ENCODE measurements at regions not wholly inside any gene's neighbourhood (a gene's known extent, or its start where the extent isn't known, plus 50 kb on each side); places are given as distances from the start of the nearest gene placed in this dataset.

- no peaks in the 10 kb centered on the region for H3K27me3 ChIP-seq (ENCODE audit: insufficient read depth, low read depth)
- no peaks in the 10 kb centered on the region for H3K79me2 ChIP-seq (ENCODE audit: low read depth)
- no peaks in the 10 kb centered on the region for H4K20me1 ChIP-seq (ENCODE audit: insufficient read depth)
- TF ChIP-seq CTCF (conservative IDR thresholded peaks at IDR 0.05) (no peak), EZH2 (IDR thresholded peaks at IDR 0.05; ENCODE audit: low read depth) (no peak)
- H3K36me3 ChIP-seq (ENCODE audit: low read depth) = no peaks in the 10 kb centered on the region
- H3F3A ChIP-seq (ENCODE audit: insufficient read depth, low read depth) = no peaks in the 10 kb centered on the region
- no peaks in the 10 kb centered on the region for H3K4me1 ChIP-seq (replicated peaks; ENCODE audit: insufficient read depth)
- no peak overlapping the region for H3K4me2 ChIP-seq
- no peak for DNase-seq
- H3K4me3 ChIP-seq = no peak overlapping the region
- no peaks in the 10 kb centered on the region for H3K9me2 ChIP-seq (ENCODE audit: insufficient read depth)
- H2AFZ ChIP-seq = no peak overlapping the region
- H3K9me3 ChIP-seq (ENCODE audit: insufficient read depth, low read depth) = no peaks in the 10 kb centered on the region
- intact Hi-C loops (cut with micrococcal nuclease; ENCODE audit: unreplicated experiment) = no loop called here
- ChIA-PET CTCF (no interaction called here), POLR2A (ENCODE audit: unreplicated experiment) (no interaction called here)
- BruUV-seq (replicated peaks) = no TSS peak
- H3K27ac ChIP-seq = no peak overlapping the region
Observed at GRCh38 chr13:34478376-34478775, 463.7 kb upstream of the NBEA start.

- no peaks in the 10 kb centered on the region for H3K4me1 ChIP-seq (replicated peaks; ENCODE audit: insufficient read depth)
- H3K79me2 ChIP-seq (ENCODE audit: low read depth) = no peaks in the 10 kb centered on the region
- H3K4me3 ChIP-seq = no peak overlapping the region
- BruUV-seq (replicated peaks) = no TSS peak
- no peaks in the 10 kb centered on the region for H3K9me2 ChIP-seq (ENCODE audit: insufficient read depth)
- H3K4me2 ChIP-seq = no peak overlapping the region
- no peak overlapping the region for H3K27ac ChIP-seq
- ChIA-PET CTCF (no interaction called here), POLR2A (ENCODE audit: unreplicated experiment) (no interaction called here)
- H3K36me3 ChIP-seq (ENCODE audit: low read depth) = no peaks in the 10 kb centered on the region
- intact Hi-C loops (cut with micrococcal nuclease; ENCODE audit: unreplicated experiment) = no loop called here
- H2AFZ ChIP-seq = no peak overlapping the region
- no peaks in the 10 kb centered on the region for H3F3A ChIP-seq (ENCODE audit: insufficient read depth, low read depth)
- peaks cover 2% of the 10 kb centered on the region; the same call in 1 of the 2 replicates for H3K9me3 ChIP-seq (ENCODE audit: insufficient read depth, low read depth)
- no peaks in the 10 kb centered on the region for H4K20me1 ChIP-seq (ENCODE audit: insufficient read depth)
- DNase-seq = no peak
- no peaks in the 10 kb centered on the region for H3K27me3 ChIP-seq (ENCODE audit: insufficient read depth, low read depth)
- TF ChIP-seq EZH2 (IDR thresholded peaks at IDR 0.05; ENCODE audit: low read depth) (no peak), CTCF (conservative IDR thresholded peaks at IDR 0.05) (no peak)
Observed at GRCh38 chr13:34502011-34502410, 440.1 kb upstream of the NBEA start.

GRCh38 chr13:34502621-34503020, 439.4 kb upstream of the NBEA start:
- TF ChIP-seq CTCF (conservative IDR thresholded peaks at IDR 0.05) (no peak), EZH2 (IDR thresholded peaks at IDR 0.05; ENCODE audit: low read depth) (no peak)
- Histone ChIP-seq H3K36me3 (ENCODE audit: low read depth) (no peaks in the 10 kb centered on the region), H3F3A (ENCODE audit: insufficient read depth, low read depth) (no peaks in the 10 kb centered on the region), H3K4me3 (no peak overlapping the region), H4K20me1 (ENCODE audit: insufficient read depth) (no peaks in the 10 kb centered on the region), H3K9me2 (ENCODE audit: insufficient read depth) (no peaks in the 10 kb centered on the region), H3K79me2 (ENCODE audit: low read depth) (no peaks in the 10 kb centered on the region), H3K4me1 (replicated peaks; ENCODE audit: insufficient read depth) (no peaks in the 10 kb centered on the region), H3K4me2 (no peak overlapping the region), H2AFZ (no peak overlapping the region), H3K27ac (no peak overlapping the region), H3K9me3 (ENCODE audit: insufficient read depth, low read depth) (peaks cover 2% of the 10 kb centered on the region; the same call in 1 of the 2 replicates), H3K27me3 (ENCODE audit: insufficient read depth, low read depth) (no peaks in the 10 kb centered on the region)
- intact Hi-C loops (cut with micrococcal nuclease; ENCODE audit: unreplicated experiment) = no loop called here
- no TSS peak for BruUV-seq (replicated peaks)
- DNase-seq = no peak
- CTCF ChIA-PET = no interaction called here
- POLR2A ChIA-PET (ENCODE audit: unreplicated experiment) = no interaction called here
